GM18520 (cell line): ENCODE measurements at regions not wholly inside any gene's neighbourhood (a gene's known extent, or its start where the extent isn't known, plus 50 kb on each side); places are given as distances from the start of the nearest gene placed in this dataset.
"Not testable (repeated sequence)": the region's sequence is repeated elsewhere in the genome, so short reads cannot be mapped to it uniquely, and the experiment has no call there.

Experiments used
- ATAC-seq: cut with Tn5 transposase; IDR thresholded peaks from one replicate; pipeline ENCODE4 v1.9.1; 2021; ENCODE audit not compliant: unreplicated experiment

DNA sequence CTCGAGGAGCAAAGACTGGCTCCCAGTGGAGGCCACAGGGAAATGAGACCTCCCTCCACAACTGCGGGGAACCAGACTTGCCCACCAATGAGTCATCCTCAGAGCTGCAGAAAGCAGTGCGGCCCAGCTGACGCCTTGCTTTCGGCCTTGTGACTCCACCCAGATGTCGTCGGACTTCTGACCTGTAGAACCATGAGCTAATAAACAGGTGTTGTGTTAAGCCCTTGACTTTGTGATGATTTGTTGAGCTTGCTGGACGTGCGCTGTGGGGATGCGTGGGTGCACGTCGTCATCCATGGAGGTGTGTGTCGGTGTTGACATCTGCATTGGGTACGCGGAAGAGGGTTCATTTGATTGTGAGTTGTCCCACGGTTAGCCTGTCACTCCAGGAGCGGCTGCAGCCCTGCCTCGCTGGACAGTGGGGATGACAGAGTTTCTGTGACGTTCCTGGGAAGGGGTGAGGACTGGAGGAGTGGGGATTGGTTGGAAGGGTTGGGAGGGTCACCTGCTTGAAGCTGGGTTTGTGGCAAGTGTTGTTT, 154.1 kb downstream of the SH3BP4 start:
- ATAC-seq, result no peak

DNA sequence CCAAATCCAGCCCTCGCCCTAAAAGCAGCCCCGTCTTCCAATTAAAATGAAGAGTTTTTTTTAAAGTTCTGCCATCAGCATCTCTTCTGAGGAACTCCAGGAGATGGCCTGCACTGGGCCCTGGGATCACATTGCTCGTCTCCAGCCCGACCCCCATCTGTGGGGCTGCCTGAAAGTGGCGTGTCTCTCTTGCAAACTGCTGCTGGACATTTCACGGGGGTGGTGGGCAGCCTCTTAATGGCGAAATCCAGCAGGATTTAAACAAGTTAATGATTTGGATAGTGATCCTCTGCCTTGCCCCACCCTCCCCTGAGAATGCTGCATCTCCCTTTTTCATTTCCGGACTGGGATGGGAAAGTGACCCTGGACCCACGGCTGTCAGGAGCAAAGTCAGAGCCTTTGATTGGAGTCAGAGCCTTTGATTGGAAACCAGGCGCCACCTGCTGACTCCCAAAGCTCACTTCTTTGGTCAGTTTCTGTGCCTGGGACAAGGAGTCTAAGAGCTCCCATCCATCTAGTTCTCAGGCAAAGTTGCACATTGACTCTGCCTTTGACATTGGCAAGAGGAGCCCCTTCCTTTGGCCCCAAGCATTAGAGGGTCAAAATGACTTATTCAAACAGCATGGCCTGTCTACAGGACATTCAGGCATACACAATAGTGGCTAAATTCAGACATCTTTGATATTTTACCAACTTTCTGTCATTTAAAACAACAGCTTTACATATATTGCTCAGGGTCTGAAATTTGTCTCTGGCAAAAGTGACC, 155.2 kb downstream of the SH3BP4 start:
- ATAC-seq, result no peak

DNA sequence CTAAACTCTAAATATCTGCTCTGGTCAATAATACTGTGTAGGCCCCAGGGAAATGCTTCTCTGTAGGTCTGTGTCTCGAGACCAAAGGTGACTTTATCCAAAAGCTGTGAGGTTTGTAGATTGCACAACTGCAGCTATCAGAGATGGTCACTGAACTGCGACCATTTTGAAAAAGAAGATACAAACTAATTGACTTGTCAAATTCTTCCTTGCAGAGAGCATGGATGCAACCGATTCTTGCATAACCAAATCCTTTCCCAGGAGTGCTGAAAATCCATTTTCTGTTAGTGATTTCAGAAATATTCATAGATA, 155.8 kb downstream of the SH3BP4 start:
- no peak for ATAC-seq

GRCh38 chr2:235109561-235109960, 157.7 kb downstream of the SH3BP4 start:
- not testable (repeated sequence) for ATAC-seq

DNA sequence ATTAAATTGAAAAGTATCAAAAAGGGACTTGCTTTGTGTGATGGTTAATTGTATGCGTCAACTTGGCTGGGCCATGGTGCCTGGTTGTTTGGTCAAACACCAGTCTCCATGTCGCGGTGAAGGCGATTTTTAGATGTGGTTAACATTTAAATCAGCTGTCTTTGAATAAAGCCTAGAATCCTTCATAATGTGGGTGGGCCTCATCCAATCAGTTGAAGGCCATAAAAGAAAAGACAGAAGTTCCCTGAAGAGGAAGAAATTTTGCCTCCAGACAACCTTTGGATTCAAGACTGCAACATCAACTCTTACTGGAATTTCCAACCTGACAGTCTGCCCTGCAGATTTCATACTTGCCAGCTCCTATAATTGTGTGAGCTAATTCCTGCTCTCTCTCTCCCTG, 160.5 kb downstream of the SH3BP4 start:
- no peak for ATAC-seq

- no peak for ATAC-seq
Measured at GRCh38 chr2:235113854-235114253, 162.0 kb downstream of the SH3BP4 start.

DNA sequence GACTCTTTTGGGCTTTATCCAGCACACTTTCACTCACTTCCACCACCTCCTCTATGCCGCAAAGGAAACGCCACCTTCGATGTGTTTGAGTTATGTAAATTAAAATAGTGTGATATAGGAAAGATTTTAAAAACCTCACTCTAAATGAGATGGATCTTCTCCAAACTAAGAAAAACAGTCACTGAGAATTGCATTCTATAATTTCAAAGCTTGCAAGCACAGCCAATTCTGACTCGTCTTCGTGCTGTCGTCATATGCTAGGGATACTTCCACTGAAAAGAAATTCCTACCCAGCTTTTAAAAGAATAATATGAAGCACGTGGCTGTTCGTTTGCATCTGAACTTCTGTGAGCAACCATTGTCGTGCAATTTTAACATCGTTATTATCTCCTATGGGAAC, 162.5 kb downstream of the SH3BP4 start:
- no peak for ATAC-seq

DNA sequence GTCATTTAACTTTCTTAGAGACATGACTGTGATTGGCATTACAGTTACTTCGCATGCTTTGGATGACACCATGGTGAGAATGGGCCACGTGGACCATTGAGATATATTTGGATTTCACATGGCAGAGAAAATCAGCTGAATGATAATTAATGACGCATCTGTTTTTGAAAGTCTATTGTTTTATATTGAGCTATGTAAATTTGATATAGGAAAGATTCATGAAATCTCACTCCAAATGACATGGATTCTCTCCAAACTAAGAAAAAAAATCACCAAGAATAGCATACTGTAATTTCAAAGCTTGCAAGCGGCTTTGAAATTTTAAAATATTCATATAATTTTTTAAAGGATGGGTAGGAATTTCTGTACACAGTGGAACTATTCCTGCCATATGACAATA, 163.7 kb downstream of the SH3BP4 start:
- ATAC-seq, result no peak

DNA sequence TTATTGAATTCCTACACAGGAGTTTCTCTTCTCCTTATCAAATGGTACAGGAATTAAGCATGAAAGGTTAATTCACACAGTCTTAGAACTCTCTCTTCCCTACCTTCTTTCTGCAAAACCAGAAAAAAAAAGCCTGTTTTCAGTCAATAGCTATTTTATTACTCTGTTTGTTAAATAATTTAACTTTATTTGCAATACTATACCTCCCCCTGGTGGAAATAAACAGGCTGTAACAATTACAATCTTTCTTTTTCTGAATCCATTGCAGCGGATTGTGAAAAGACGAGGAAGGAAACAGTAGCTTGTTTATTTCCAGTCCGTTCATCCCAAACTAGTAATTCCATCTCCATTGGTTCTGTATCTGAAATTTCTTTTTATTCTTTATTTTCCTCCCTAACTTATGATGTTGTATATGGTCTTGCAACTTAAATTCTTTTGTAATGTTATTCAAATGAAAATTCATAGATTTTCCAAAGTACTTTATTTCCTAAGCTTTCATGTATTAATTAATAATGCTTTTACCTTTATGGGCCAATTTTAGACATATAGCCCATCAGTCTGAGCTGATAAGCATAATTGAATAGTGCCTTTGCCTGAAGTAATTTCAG, 165.2 kb downstream of the SH3BP4 start:
- no peak for ATAC-seq

- no peak for ATAC-seq
Measured at GRCh38 chr2:235126768-235127167, 175.0 kb downstream of the SH3BP4 start.

GRCh38 chr2:235127931-235128330, 176.1 kb downstream of the SH3BP4 start:
- ATAC-seq, result no peak

- no peak for ATAC-seq
Measured at GRCh38 chr2:235129850-235130249, 178.0 kb downstream of the SH3BP4 start.

DNA sequence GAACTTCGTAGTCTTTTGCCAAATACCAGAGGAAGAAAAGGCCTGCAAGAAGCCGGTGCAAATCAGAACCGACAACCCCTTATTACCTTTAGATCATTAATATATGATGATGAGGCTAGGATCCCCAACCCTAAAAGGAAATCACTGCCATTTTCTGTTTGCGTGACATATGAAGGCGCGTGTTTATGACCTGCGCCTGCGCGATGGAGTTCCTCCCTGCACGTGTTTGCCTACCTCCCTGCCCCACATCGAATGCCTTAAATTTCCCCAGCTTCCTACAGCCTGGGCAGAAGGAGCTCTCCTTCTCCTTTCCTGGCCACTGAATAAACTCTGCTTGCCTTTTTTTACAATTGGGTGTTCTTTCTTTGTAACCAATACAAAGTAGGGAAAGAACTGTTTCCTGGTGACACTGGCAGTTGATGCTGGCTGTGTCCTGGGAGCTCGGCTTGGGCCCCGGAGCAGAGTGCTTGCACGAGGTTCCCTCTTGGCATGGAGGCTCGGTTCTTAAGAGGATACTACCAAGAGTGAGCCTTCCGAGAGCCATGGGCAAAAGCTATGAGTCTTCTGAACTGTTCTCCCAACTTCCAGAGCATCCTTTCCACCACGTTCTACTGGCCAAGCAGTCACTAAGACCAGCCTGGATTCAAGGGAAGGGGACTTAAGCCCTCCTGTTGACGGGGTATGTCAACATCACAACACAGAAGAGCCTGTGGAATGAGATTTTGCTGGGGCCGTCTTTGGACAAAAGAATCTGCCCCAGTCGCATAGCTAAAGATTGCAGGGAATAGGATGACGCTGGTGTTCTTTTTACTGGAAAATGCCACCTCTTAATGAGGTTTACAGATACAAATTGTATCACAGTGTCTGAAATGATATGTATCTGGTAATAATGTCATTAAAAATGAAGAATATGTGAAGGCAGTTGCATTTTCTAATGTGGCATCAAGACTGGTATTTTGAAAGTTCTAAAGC, 179.8 kb downstream of the SH3BP4 start:
- no peak for ATAC-seq

DNA sequence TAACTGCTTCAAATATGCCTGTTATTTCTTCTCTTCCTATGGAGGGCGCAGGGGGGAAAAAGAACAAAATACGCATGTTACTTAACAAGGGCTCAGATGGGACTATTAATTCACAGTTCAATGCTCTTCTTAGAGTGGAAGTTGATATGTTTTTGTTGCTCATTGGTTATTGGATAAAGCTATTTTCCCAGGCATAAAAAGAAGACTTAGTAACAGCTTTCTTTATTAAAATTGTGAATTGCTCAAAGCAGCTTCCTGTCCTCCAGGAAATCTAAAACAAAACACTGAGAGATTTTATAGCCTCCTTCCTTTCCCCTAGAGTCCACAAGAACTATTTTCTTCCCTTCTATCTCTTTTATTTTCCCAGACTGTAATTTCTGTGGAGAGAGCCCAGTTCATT, 180.8 kb downstream of the SH3BP4 start:
- ATAC-seq, result no peak

GRCh38 chr2:235133837-235134236, 182.0 kb downstream of the SH3BP4 start:
- ATAC-seq, result no peak

- ATAC-seq, result no peak
Measured at GRCh38 chr2:235134420-235134819, 182.6 kb downstream of the SH3BP4 start.

GRCh38 chr2:235135195-235135965, 183.6 kb downstream of the SH3BP4 start:
- no peak for ATAC-seq

- no peak for ATAC-seq
Measured at GRCh38 chr2:235135990-235136561, 184.3 kb downstream of the SH3BP4 start.

GRCh38 chr2:235138339-235138738, 186.5 kb downstream of the SH3BP4 start:
- no peak for ATAC-seq
